Cardiac septum (tissue), 1 donor: ENCODE measurements at regions not wholly inside any gene's neighbourhood (a gene's known extent, or its start where the extent isn't known, plus 50 kb on each side); places are given as distances from the start of the nearest gene placed in this dataset.

Experiments
- DNase-seq: peaks from one replicate; pipeline ENCODE4 v3.0.0-alpha.2; 2020; ENCODE audit warnings: low spot score
- intact Hi-C: fragments of 100-400 bp; cut with DNase I; formaldehyde crosslinking; loops from one replicate; pipeline ENCODE4 v1.14.0; 2022
- donor health status: DM: no; HTN: no; CAD: no.

DNA sequence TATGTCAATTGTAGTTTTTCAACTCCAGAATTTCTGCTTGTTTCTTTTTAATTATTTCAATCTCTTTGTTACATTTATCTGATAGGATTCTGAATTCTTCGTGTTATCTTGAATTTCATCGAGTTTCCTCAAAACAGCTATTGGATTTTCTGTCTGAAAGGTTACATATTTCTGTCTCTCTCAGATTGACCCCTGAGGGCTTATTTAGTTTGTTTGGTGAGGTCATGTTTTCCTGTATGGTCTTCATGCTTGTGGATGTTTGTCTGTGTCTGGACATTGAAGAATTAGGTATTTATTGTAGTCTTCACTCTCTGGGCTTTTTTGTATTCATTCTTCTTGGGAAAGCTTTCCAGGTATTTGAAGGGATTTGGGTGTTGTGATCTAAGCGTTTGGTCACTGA is 85.6 kb downstream of the SNAPC1 start:
- DNase-seq, result no peak
- intact Hi-C loops, result no loop called here

DNA sequence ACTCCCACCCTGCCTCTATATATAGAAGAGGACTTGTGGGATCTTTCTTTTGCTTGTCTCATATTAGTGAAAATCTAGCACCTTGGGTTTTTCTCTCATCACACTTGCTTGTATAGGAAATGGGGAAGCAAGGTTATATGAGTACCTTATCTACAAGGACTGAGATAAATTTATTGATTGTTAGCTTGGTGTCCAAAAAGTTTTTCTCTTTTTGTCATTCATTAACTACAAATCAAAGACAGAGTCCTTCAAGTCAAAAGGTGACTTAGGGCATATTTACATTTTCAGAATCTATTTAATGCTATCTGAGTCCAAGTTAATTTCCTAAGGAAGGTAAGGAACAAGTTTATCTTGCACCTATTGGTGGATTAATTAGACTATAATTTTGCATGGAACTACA is 92.7 kb downstream of the SNAPC1 start:
- no peak for DNase-seq
- intact Hi-C loops, result no loop called here

DNA sequence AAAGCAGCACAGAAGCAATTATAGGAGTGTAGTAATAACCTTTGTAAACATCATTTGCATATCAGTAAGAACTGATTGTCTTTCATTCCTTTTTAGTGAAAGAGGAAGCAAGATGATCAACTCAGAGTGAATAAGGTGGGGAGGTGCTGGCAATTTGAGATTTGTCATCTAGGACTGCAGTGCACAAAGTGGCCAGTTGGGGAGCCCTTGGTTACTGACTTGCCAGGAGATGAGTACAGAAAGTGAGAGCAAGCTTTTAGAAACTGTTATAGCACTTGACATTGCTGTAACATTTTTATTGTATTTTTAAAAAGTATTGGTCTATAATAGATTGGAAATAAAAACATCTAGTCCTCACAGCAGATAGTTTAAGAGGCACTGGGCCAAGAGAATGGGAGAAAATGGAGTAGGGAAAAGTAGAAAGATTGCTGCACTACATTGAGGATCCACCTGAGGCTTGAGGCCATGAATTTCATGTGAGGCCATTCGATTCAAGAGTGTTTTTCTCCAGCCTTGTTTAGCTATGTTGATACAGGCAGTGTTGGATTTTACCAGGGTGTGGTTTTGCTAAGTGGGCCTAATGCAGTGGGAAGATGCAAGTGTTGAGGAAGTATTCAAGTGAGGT is 98.2 kb downstream of the SNAPC1 start:
- intact Hi-C loops, result no loop called here
- DNase-seq, result no peak

DNA sequence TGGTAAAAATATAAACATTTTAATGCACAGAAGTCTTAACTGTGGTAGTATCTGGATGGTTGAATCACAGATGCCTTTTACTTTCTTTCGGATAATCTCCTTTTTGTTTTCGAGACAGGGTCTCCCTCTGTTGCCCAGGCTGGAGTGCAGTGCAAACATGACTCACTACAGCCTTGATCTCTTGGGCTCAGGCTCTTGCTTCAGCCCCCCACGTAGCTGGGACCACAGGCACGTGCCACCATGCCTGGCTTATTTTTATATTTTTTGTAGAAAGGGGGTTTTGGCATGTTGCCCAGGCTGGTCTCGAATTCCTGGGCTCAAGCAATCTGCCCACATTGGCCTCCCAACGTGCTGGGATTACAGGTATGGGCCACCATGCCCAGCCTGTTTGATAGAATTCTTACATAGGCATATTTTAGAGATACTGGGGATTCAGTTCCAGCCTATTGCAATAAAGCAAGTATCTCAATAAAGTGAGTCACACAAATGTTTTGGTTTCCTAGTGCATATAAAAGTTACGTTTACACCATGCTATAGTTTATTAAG is 99.2 kb downstream of the SNAPC1 start:
- intact Hi-C loops, result no loop called here
- no peak for DNase-seq

DNA sequence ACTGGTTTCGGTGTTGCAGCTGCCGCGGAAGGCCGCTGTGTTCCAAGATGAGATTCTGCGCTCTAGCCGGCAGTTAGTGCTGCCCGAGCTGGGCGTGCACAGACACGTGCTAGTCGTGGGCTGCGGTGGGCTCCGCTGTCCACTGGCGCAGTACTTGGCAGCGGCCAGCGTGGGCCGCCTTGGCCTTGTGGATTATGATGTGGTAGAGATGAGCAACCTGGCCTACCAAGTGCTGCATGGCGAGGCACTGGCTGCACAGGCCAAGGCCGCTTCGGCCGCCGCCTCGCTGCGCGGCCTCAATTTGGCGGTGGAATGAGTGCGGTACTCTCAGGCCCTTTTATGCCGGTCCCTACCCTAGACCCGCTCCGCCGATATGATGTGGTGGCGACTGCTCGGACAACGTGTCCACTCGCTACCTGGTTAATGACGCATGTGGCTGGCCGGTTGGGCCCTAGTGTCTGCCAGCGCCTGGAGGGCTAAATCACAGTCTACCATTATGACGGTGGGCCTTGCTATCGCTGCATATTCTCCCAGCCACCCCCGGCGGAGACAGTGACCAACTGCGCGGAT is 102.2 kb downstream of the SNAPC1 start:
- DNase-seq, result no peak
- intact Hi-C loops, result no loop called here

DNA sequence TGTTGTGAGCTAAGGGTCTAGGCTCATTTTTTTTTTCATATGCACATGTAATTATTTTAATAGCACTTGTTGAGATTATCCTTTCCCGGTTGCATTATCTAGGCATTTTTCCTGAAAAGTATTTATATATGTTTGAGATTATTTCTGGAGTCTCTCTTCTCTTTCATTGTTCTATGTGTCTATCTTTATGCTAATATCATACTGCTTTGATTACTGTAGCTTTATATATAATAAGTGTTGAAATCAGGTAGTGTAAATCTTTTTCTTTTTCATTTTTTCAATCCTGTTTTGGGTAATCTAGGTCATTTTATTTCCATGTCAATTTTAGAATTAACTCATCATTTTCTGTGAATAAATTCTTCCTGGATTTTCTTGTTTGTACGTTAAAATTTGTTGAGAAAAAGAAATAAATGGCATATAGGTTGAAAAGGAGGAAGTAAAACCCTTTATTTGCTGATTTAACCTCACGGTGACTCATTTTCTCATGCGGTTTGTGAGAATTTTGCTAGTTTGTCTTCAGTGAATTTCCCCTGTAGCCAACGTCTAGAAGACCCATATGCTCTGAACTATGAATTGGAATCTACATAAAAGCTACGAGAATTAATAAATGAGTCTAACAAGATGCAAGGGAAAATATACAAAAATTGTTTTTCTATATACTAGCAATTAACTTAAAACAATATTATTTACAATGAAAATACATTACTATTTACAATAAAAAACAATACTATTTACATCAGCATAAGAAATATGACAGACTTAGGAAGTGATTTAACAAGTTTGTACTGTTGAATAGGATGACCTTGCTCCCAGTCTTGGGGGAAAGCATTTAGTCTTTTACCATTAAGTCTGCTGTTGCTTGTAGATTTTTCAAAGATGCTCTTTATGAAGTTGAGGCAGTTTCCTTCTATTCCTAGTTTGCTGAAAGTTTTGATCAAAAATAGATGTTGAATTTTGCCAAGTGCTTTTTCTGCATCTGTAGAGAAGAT is 105.0 kb downstream of the SNAPC1 start:
- intact Hi-C loops, result no loop called here
- DNase-seq, result no peak

DNA sequence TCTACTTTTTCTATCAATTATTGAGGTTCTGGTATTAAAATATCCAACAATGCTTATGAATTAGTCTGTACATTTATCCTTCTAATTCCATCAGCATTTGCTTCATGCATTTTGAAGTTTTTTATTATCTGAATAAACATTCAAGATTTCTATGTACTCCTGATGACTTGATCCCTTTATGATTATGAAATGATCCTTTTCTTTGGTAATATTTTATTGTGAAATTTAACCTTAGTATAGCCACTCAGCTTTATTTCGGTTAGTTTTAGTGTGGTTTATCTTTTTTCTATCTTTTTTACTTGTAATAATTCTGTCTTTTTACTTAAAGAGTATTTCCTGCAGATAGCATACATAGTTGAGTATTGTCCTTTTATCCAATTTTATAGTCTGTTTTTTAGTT is 106.6 kb downstream of the SNAPC1 start:
- no peak for DNase-seq
- intact Hi-C loops, result no loop called here

DNA sequence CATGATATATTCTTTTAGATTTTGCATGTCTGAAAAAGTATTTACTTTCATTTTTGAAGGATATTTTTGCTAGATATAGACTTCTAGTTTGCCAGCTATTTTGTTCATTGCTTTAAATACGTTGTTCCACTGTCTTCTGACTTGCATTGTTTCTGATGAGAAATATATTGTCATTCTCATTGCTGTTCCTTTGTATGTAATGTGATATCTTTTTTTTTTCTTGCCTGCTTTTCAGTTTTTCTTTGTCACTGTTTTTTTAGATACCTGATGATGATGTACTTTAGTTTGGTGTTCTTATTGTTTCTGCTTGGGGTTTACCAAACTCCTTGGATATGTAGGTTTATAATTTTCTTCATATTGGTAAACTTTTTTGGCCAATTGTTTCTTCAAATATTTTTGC is 107.9 kb downstream of the SNAPC1 start:
- DNase-seq, result no peak
- intact Hi-C loops, result no loop called here

DNA sequence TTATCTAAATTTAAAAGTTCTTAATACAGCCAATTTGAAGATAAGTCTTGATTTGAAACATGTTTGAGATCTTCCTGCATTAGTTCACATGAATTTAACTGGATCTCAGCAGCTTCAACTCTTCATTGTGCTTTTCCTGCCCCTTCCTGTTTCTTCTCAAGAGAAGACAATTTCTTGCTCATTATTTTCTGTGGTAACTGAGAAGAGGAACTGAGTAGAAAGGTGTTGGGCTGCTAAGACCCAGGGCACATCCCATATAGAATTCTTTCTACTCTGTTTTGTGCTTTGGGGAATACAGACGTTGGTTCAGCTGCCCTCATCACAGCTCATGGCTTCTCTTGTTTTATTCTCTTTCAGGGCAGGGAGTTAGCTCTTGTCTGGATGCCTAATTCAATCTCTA is 110.2 kb downstream of the SNAPC1 start:
- intact Hi-C loops, result no loop called here
- no peak for DNase-seq

DNA sequence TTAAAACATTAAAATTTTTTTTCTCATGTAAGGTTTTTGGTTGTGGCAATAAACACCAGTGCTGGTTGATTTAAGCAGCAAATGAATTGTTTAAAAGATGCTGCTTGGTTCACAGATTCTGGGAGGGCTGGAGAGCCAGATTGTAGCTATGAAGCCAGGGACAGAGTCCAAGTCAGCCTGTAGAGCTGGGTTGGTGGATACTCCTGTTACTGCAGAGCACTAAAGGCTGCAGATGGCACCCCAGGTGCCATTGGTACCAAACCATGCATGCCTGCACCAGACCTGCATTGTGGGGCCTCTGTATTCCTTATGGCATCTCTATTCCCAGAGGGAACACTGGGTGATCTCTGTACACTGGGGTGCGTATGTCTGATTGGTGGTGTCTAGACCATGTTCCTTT is 113.3 kb downstream of the SNAPC1 start:
- DNase-seq, result no peak
- intact Hi-C loops, result no loop called here

DNA sequence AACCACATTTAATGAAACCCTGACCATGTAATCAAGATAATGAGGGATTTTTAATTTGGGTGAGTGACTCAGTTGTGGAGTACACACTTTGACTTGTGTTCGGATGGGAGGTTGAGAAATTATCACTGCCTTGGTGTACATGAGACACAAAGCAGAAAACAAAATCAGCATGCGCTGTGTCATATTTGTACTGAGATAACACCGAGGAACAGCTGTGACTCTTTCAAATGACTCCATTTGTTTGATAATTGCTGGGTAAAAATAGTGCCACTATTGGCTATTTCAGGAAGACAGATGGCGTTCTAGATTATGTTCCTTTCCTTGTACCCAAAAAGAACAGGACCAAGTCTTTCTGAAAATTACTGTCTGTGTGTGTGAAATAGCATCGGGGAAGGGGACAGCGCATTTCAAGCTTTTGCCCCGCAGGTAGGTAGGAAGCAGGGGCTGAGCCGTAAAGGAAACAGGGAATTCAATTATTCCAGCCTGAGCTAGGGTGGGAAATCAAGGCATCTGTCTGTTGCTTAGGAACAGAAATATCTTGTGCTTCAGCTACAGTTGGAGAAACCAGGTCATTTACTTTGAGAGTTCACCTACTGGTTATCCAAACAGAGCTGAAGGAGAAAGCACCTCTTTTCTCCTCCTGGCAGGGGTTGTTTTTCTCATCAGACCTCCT is 114.3 kb downstream of the SNAPC1 start:
- no peak for DNase-seq
- intact Hi-C loops, result no loop called here

DNA sequence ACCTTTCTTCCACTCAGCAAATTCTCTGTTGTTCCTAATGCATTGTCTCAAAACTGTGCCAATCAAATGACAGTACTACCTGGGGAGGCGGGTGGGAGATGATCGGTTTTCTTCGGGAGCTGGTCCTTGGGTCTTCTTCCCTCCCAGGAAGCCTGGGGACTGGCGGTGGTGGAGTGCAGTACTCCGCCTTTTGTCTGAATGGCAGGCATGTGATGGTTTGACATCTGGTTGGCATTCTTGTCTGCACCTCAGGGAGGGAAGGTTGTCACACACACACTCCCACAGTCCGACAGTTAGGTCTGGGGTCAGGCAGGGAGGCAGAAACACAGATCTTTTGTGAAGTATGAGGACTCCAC is 114.8 kb downstream of the SNAPC1 start:
- DNase-seq, result no peak
- intact Hi-C loops, result no loop called here

DNA sequence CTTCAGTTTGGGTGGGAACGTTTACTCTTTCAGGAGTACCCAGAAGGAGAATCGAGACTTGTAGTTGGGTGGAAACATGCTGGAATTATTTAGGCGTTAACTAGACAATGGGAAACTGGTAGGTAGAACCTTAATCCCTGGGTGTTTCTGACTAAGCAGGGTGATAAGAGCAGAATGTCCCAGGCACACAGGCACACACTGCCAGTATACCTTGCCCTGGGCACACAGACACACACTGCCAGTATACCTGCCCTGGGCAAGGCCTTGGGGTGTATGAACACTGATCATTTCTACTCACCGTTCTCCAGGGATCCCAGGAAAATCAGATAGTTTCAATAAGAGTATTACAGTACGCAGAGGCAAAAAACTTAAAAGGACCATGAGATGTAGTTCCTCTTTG is 115.5 kb downstream of the SNAPC1 start:
- intact Hi-C loops, result no loop called here
- no peak for DNase-seq

DNA sequence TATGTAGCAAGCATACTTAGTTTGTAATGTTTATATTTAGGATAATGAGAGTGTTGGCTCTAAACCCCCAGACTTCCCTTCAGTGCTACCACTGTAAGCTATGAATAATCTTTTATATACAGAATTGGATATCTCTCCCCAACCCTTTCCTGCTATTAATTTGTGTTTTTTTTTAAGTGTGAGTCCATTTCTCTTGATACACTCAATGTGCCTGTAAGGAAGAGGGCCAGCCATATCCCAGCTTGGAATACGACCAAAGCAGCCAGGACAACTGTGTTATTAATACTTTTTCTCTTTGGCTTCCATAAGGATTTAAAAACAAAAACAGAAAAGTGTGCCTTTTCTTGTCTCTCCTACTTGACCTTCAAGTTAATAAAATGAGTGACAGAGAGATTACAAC is 116.7 kb downstream of the SNAPC1 start:
- intact Hi-C loops, result no loop called here
- no peak for DNase-seq

DNA sequence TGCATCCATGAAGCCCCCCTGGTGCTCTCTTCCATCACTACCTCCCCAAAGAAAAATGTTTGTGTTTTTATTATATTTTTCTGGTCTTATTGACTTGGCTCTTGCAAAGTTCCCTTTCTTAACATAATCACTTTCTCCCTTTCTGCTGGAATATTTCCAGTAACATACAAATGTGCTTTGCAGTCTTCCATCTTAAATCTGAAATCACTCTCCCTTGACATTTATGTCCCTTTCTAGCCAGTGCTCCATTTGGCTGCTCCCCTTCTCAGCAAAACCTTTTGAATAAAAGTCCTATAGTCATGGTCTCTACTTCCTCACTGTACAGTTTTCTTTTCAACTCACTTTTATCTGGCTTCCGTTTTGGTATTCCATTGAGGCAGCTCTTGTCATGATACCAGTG is 118.8 kb downstream of the SNAPC1 start:
- no peak for DNase-seq
- intact Hi-C loops, result no loop called here

DNA sequence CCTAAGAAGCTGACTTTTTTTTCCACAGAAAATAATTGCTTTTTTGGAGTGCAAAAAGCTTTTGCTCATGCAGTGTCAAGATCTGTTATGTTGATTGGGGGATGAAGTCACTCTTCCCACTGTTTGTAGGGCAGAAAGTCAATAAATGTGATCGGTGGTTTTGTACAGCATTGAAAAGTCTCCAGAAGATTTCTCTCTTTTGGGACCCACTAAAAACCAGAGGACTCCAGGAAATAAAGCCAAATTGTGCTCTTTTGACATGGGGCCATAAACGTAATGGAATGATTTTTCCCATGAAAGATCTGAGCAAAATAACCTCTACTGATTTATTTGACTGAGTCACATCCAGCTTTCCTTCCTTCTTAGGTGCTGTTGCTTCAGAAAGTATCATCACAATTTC is 122.5 kb downstream of the SNAPC1 start:
- intact Hi-C loops, result no loop called here
- no peak for DNase-seq

DNA sequence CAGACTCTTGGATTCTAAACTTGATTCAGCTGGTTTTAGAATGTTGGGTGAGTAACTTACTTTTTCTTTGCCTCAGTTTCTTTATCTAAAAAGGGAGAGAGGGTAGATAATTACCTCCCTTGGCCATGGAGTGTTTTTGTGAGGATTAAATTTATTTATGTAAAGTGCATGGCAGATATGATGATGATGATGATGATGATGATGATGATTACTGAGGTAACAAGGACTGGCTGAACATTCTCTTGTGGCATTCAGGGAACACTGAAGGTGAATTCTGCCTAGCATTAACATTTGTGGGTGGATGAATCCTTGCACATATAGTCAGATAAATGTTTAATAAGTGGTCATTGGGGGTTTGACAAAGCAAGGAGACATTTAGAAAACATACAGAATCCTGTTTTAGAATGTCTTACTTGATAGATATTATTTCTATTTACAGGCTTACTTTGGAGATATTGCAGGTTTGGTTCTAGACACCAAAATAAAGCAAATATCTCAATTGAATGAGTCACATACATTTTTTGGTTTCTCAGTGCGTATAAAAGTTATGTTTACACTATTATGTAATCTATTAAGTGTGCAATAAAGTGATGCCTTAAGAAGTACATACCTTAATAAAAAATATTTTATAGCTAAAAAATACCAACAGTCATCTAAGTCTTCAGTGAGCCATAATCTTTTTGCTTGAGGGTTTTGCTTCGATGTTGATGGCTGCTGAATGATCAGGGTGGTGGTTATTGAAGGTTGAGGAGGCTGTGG is 123.2 kb downstream of the SNAPC1 start:
- intact Hi-C loops, result no loop called here

DNA sequence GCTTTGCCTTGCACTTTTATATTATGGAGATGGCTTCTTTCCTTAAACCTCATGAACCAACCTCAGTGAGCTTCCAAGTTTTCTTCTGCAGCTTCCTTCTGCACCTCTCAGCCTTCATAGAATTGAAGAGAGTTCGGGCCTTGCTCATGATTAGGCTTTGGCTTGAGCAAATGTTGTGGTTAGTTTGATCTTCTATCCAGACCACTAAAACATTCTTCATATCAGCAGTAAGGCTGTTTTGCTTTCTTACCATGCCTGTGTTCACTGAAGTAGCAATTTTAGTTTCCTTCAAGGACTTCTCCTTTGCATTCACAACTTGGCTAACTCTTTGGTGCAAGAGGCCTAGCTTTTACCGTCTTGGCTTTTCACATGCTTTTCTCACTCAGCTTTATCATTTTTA is 125.4 kb downstream of the SNAPC1 start:
- no peak for DNase-seq
- intact Hi-C loops, result no loop called here

More for the DNA sequence above, 123.2 kb downstream of the SNAPC1 start:
- no peak for DNase-seq

DNA sequence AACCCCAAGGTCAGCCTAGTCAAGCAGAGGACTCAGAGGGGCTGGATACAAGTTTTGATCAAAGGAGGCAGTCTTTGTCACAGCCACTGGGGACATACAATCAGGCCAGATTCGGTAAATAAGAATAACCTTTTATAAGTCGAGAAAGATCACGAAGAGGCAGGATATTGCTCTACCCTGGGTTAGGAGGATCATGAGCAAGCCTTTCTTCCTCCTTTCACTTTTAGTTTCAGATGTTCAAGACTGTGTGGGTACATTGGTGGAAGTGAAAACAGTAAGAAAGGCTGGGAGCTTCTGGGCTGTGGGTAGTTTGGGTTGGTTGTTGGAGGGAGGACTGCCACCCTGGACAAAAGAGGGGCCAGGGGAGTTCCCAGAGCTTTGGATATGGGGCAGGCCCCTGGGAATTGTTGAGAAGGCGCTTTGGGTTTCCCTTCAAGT is 127.7 kb downstream of the SNAPC1 start:
- no peak for DNase-seq
- intact Hi-C loops, result loop anchor here (10.0 kb wide), 1 partner anchor 235 kb away; no protein-coding TSS in a partner anchor
